Esophagus muscularis mucosa (tissue), 4 donors: ENCODE measurements at regions not wholly inside any gene's neighbourhood (a gene's known extent, or its start where the extent isn't known, plus 50 kb on each side); places are given as distances from the start of the nearest gene placed in this dataset.

Experiments used
- DNase-seq: peaks from one replicate; pipeline ENCODE4 v3.0.0-alpha.2; 2017; ENCODE audit errors: extremely low spot score
- H3K27ac ChIP-seq, 4 donors: fragments of 200-600 bp; sonication (generic); replicated peaks in 1 of 4; 1 replicate in 3 of 4; 2 replicates in 1 of 4; pipeline ENCODE4 v1.5.1; 2016 to 2019; ENCODE audit warnings: mild to moderate bottlenecking in 1 of 4
- H3K27me3 ChIP-seq, 4 donors: fragments of 200-600 bp; sonication (generic); one replicate each; pipeline versions ENCODE4 v1.5.1 to v1.6.0; 2016 to 2019
- H3K36me3 ChIP-seq, 4 donors: fragments of 200-600 bp; sonication (generic); one replicate each; pipeline ENCODE4 v1.5.1; 2016 to 2019
- H3K4me1 ChIP-seq, 4 donors: fragments of 200-600 bp; sonication (generic); one replicate each; pipeline ENCODE4 v1.5.1; 2016 to 2019
- H3K4me3 ChIP-seq, 4 donors: fragments of 200-600 bp; sonication (generic); 1 replicate in 2 of 4; 2 replicates in 2 of 4; pipeline ENCODE4 v1.5.1; 2016 to 2019; ENCODE audit warnings: mild to moderate bottlenecking in 4 of 4, moderate library complexity in 1 of 4
- H3K9me3 ChIP-seq, 4 donors: fragments of 200-600 bp; sonication (generic); 1 replicate in 3 of 4; 2 replicates in 1 of 4; pipeline ENCODE4 v1.5.1; 2016 to 2019
- CTCF ChIP-seq, 3 experiments: fragments of 200-600 bp in 2 of 3; fragments of 450-650 bp in 1 of 3; sonication (generic) in 2 of 3; IDR thresholded peaks; one replicate each; pipeline ENCODE4 v1.5.1; 2017 to 2019; ENCODE audit warnings: antibody characterized with exemption in 3 of 3, mild to moderate bottlenecking in 2 of 3, moderate library complexity in 1 of 3
- EP300 ChIP-seq: sonication (generic); formaldehyde crosslinking; IDR thresholded peaks from one replicate; pipeline ENCODE4 v1.6.1; 2017; ENCODE audit warnings: antibody characterized with exemption
- POLR2A ChIP-seq: fragments of 450-650 bp; IDR thresholded peaks from one replicate; pipeline ENCODE4 v1.6.1; 2017; ENCODE audit warnings: antibody characterized with exemption, moderate library complexity, mild to moderate bottlenecking, low read depth
- POLR2AphosphoS5 ChIP-seq, 2 donors: sonication (generic); formaldehyde crosslinking; IDR thresholded peaks; one replicate each; pipeline ENCODE4 v1.6.1; 2017; ENCODE audit warnings: antibody characterized with exemption in 2 of 2
- WGBS: methylation state at CpG from one replicate; pipeline ENCODE4 v1.1.5; 2018; 5-methylcytosine and 5-hydroxymethylcytosine counted together
- intact Hi-C: fragments of 100-400 bp; cut with DNase I; formaldehyde crosslinking; loops from one replicate; pipeline ENCODE4 v1.15.1; 2023

- WGBS = 72% methylated on average over 5 of the region's 5 CpGs
- Histone ChIP-seq H3K4me1 (peaks cover 0 to 5% (median 2%) of the 10 kb centered on the region in 4 donors), H3K27ac (no peak overlapping the region), H3K9me3 (no peaks in the 10 kb centered on the region), H3K27me3 (no peaks in the 10 kb centered on the region), H3K36me3 (no peaks in the 10 kb centered on the region), H3K4me3 (no peak overlapping the region)
- intact Hi-C loops = no loop called here
- no peak for TF ChIP-seq EP300
- no peak for TF ChIP-seq CTCF (IDR thresholded peaks at IDR 0.05)
- no peak for TF ChIP-seq POLR2A
- no peak for TF ChIP-seq POLR2AphosphoS5 (IDR thresholded peaks at IDR 0.05)
- no peak for DNase-seq
Observed at GRCh38 chr2:19124135-19124534, 234.3 kb downstream of the OSR1 start.

GRCh38 chr2:19123556-19123955 lies 234.9 kb downstream of the OSR1 start:
- Histone ChIP-seq H3K27me3 (no peaks in the 10 kb centered on the region), H3K27ac (no peak overlapping the region), H3K4me3 (no peak overlapping the region), H3K4me1 (peaks cover 0 to 5% (median 1%) of the 10 kb centered on the region in 4 donors), H3K9me3 (no peaks in the 10 kb centered on the region), H3K36me3 (no peaks in the 10 kb centered on the region)
- TF ChIP-seq POLR2A (no peak), CTCF (IDR thresholded peaks at IDR 0.05) (no peak), EP300 (no peak), POLR2AphosphoS5 (IDR thresholded peaks at IDR 0.05) (no peak)
- 92% methylated on average over 2 of the region's 2 CpGs for WGBS
- DNase-seq = no peak
- intact Hi-C loops = no loop called here

- TF ChIP-seq POLR2A (no peak), CTCF (IDR thresholded peaks at IDR 0.05) (no peak), EP300 (no peak), POLR2AphosphoS5 (IDR thresholded peaks at IDR 0.05) (no peak)
- DNase-seq = no peak
- Histone ChIP-seq H3K9me3 (no peaks in the 10 kb centered on the region), H3K4me1 (peaks cover 0 to 5% (median 1%) of the 10 kb centered on the region in 4 donors), H3K27me3 (no peaks in the 10 kb centered on the region), H3K27ac (no peak overlapping the region), H3K36me3 (no peaks in the 10 kb centered on the region), H3K4me3 (no peak overlapping the region)
- intact Hi-C loops = no loop called here
- WGBS = 96% methylated on average over 1 of the region's 1 CpG
Observed at GRCh38 chr2:19122220-19122619, 236.2 kb downstream of the OSR1 start.

- intact Hi-C loops = no loop called here
- Histone ChIP-seq H3K4me3 (no peak overlapping the region), H3K36me3 (no peaks in the 10 kb centered on the region), H3K27ac (no peak overlapping the region), H3K27me3 (no peaks in the 10 kb centered on the region), H3K4me1 (peaks cover 0 to 5% (median 1%) of the 10 kb centered on the region in 4 donors), H3K9me3 (no peaks in the 10 kb centered on the region)
- DNase-seq = no peak
- 60% methylated on average over 9 of the region's 12 CpGs for WGBS
- TF ChIP-seq POLR2AphosphoS5 (IDR thresholded peaks at IDR 0.05) (no peak), POLR2A (no peak), EP300 (no peak), CTCF (IDR thresholded peaks at IDR 0.05) (no peak)
Observed at GRCh38 chr2:19120941-19121750, 237.3 kb downstream of the OSR1 start.
